SHP77 (cell line): ENCODE measurements at regions not wholly inside any gene's neighbourhood (a gene's known extent, or its start where the extent isn't known, plus 50 kb on each side); places are given as distances from the start of the nearest gene placed in this dataset.

Source experiments
- DNase-seq, 2 experiments: peaks; one replicate each; lab custom pipeline; 2025; lab: John Stamatoyannopoulos, UW

- DNase-seq: no peak
These were observed 407.3 kb downstream of the STIM2 start for GRCh38 chr4:27267970-27268355.

- peak in 1 of 2 experiments; percentile 5 for DNase-seq
These were observed 409.8 kb downstream of the STIM2 start for GRCh38 chr4:27270435-27270834.

DNA sequence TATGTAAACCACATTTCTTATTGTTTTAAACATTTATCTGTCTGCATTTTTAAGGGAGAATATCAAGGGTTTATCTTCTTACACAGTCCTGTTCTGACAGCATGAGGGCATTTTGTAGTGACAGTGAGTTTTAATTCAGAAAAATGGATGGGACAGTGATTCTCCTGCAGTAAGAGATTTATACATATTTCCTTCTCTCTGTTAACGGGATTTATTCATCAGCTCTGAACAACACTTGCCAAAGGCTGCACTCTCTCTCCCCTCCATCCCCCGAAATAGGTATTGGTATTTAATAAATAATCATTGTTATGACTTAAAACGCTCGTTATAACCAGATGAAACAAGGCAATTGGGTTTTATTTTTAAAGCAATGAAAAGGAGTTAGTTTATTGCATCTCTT lies 410.9 kb downstream of the STIM2 start:
- DNase-seq: no peak

GRCh38 chr4:27272217-27272616 lies 411.6 kb downstream of the STIM2 start:
- DNase-seq: no peak

GRCh38 chr4:27276307-27277073 lies 415.8 kb downstream of the STIM2 start:
- DNase-seq: peak; percentile 57 to 66

GRCh38 chr4:27278615-27279375 lies 418.2 kb downstream of the STIM2 start:
- peak; percentile 9 to 21 for DNase-seq

DNA sequence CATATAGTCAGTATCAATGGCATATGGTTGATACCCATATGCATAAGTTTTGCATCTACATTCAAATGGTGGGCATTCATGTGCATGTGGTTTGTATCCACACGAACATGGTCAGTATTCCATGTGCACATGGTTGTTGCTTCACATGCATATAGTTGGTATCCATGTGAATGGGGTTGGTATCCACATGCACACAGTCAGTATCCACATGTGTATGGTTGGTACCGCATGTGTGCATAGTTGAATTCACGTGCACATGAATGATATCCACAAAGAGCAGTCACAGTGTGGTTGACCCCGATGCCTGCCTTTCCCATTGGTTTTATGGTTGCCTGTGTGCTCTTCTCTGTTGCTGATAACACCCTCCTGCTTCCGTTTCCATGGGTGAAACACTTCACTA lies 427.9 kb downstream of the STIM2 start:
- no peak for DNase-seq

DNA sequence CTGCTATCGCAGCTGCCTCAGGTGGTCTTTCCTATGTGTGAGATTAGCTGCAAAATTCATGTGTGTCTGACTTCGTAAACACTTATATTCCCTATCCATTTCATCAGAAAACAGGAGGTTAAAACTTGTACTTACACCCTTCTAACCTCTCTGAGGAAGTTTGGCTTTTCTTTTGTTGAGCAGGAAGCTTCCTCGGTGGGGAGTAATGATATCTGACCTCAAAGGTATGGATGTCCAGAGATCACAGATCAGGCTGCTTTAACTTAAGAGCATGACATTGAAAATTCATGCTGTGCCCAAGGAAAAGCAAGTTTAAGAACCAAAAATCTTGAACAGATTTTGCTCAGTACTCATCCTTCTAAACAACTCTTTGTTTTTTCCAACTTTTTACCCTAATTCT lies 429.1 kb downstream of the STIM2 start:
- no peak for DNase-seq

- no peak for DNase-seq
These were observed 433.2 kb downstream of the STIM2 start for GRCh38 chr4:27293831-27294230.

GRCh38 chr4:27304751-27305150 lies 444.1 kb downstream of the STIM2 start:
- DNase-seq: no peak

- DNase-seq: no peak
These were observed 444.6 kb downstream of the STIM2 start for GRCh38 chr4:27305246-27305645.

DNA sequence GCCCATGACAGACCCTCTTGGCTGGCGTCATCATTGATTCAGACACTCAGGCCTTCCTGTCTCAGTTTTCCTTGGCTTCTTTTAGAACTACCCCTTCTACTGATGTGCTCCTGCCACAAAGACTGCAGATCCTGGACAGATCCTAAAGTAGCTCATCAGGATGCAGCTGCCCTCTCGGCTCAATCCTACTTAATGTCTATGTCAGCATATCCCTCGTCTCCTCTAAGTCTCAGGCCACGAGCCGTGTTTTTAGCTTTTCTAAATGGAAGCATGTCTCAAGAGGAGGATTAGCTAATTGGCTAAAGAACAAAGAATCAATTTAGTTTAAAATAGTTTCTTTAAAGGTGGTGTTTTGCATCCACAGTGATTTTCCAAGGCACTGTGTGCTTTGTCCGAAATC lies 447.7 kb downstream of the STIM2 start:
- no peak for DNase-seq

GRCh38 chr4:27315625-27316024 lies 455.0 kb downstream of the STIM2 start:
- no peak for DNase-seq

DNA sequence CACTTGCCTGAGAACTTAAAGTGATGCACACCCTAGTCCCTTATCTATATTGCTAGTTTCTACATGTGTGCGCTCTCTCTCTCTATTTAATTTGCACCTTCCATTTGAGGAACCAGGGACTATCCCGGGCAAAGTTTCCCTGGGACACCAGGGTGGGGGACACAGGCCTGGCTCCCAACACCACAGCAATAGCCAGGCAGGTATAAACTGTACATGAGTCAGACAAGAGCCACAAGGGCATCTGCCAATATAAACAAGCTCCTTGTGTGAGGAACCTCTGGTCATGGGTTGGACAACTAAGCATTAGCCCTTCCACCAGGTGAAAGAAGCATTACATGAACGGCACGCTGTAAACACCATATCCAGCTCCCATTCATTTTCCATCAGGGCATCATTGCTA lies 455.5 kb downstream of the STIM2 start:
- DNase-seq: no peak

GRCh38 chr4:27318740-27319139 lies 458.1 kb downstream of the STIM2 start:
- DNase-seq: peak; percentile 12

DNA sequence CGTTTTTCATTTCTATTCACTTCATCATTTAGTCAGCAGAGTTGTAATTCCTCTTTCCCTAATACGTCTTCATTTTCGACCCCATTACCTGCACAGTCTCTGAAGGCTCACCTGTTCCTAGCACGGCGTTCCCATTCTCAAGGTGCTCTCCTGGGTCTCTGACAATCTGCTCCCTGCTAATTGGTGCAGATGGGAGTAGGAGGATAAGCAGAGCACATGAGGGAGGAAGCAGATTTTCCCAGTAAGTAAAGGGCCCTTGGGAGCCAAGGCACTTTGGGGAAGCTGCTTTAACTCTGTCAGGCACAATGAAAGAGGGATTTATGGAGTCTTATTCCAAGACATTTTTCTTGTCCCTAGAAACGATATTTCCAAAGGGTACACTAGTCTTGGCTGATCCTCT lies 466.4 kb downstream of the STIM2 start:
- no peak for DNase-seq

- DNase-seq: no peak
These were observed 467.0 kb downstream of the STIM2 start for GRCh38 chr4:27327421-27328181.

GRCh38 chr4:27338530-27338929 lies 477.9 kb downstream of the STIM2 start:
- no peak for DNase-seq

DNA sequence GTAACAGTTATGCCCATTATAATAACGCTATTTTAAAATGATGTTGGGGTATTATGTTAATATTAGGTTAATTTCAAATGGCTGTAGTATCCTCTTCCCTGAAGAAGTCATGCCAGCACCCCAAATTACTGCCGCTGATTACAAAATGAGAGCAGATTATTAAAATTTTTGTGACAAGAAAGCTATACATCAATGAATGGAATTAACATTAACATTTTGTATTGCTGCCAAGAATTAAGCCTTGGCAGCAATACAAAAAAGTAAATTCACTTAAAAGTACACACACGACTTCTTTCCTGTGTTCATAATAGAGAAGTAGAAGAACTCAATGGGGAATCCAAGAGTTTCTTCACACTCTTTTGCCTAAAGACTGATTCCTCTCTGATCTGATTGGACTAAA lies 482.8 kb downstream of the STIM2 start:
- no peak for DNase-seq

DNA sequence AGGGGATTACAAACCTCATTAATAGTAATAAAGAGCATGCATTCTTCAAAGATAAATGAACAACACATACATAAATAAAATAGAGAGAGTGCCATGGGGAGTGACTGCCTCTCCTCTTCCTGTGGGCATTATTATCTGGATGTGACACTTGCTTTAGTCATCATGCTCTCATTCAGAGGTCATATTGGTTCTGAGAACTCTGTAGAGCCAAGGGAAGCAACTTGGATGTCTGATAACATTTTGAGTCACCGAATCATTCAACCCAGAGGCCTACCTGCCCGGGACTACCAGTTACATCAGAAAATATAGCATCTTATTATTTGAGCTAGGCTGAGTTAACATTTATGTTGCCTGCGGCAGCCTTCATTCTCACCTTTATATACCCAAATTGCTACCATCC lies 489.5 kb downstream of the STIM2 start:
- DNase-seq: no peak

DNA sequence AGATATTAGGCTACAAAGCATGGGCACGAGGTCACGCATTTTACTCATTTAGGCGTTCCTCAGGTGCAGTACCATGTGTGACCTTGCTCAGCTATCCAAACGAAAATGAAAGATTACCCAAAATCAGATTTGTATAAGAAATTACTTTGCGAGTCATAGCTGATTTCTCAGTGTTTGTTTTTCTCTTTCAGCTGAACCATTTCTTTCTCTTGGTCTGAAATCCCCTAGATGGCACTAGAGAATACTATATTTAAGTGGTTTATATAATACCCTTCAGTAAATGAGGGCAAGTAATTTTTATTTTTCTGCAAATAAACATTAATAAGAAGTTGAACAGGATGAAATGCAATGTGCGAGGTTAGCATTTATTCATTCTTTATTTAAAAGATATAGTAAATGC lies 496.6 kb downstream of the STIM2 start:
- DNase-seq: no peak

DNA sequence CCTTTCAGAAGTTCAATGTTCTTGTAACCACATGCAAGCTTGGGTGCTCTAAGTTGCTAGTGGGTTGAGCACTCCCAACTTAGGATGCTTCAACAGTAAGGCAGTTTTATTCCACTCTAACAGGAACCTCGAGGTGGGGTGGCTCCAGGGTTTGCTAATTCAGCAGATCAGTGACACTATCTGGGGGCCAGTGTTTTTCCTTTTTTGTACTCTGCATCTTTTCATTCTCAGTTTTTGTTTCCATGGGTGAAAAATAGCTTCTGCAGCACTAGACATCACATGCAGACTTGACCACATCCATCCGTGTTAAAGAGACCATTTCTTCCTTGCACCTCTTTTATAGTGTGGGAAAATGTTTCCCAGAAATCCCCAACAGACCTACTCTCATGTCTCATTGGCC lies 497.6 kb downstream of the STIM2 start:
- DNase-seq: no peak

DNA sequence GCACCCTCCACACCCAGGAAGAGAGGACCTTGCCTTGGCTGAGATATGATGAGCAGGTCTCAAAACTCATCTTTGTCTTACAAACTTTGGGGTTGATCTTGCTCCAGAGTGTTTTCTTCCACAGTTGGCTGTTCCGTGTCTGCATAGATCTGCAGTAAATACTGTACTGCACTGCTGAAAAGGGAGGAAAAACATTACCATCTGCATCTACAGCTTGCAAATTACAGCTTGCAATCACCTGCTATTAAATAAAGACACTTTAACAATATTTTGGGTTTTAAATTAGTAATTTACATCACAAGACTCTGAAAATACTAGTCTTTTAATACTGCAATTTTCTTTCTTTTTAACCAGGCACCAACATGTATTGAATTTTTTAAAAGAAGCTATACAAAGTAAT lies 499.5 kb downstream of the STIM2 start:
- DNase-seq: no peak
